K562 (cell line): ENCODE measurements at regions not wholly inside any gene's neighbourhood (a gene's known extent, or its start where the extent isn't known, plus 50 kb on each side); places are given as distances from the start of the nearest gene placed in this dataset.

Experiments used
- ATAC-seq: fragments of 200-7000 bp; cut with Tn5 transposase; 3 replicates; pipeline ENCODE4 v1.9.1; 2020; ENCODE audit warnings: moderate library complexity
- BruUV-seq: library from RNA; stranded (reverse); fragments of 400-500 nt; replicated peaks from 2 replicates; lab custom pipeline; 2021; lab: Mats Ljungman, UMichigan
- CTCF ChIA-PET: fragments of 300-600 bp; formaldehyde crosslinking; extraction: SDS; loops from one replicate; lab custom pipeline; 2021; ENCODE audit warnings: low intra/inter-chr PET ratio; lab: Yijun Ruan, JAX
- POLR2A ChIA-PET: fragments of 300-600, 350-650 bp; sonication (Branson Sonifier 250); formaldehyde crosslinking; extraction: SDS; loops from one replicate; lab custom pipeline; 2021; ENCODE audit warnings: antibody characterized with exemption, inconsistent platforms; lab: Yijun Ruan, JAX
- DNase-seq, 4 experiments: peaks; one replicate each; pipeline versions ENCODE4 v3.0.0 to v3.0.0-alpha.2; 2011 to 2018; ENCODE audit warnings: low spot score in 3 of 4, mixed read lengths in 3 of 4; ENCODE audit errors: extremely low read depth in 1 of 4
- FAIRE-seq: peaks from 2 replicates; lab custom pipeline; 2011; peaks lifted over from hg19 to GRCh38; lab: Jason Lieb, UNC
- H2AFZ ChIP-seq: 2 replicates; pipeline ENCODE4 v1.6.0; 2011; ENCODE audit warnings: low read depth, low read length, control low read depth, inconsistent platforms
- H3K27ac ChIP-seq: fragments of 200-600 bp; 3 replicates; pipeline ENCODE4 v1.8.0; 2011; ENCODE audit warnings: low read depth, mild to moderate bottlenecking, control low read depth, inconsistent platforms, low read length, moderate library complexity, mixed read lengths; ENCODE audit errors: extremely low read depth
- H3K27me3 ChIP-seq, 2 experiments: fragments of 300-600 bp in 1 of 2; 2 replicates in 1 of 2; 3 replicates in 1 of 2; pipeline versions ENCODE4 v1.6.0 to v1.8.0; 2011; ENCODE audit warnings: inconsistent platforms in 2 of 2, low read length in 2 of 2, mild to moderate bottlenecking in 1 of 2, mixed read lengths in 1 of 2, moderate library complexity in 1 of 2; ENCODE audit not compliant: control insufficient read depth in 2 of 2, insufficient read depth in 2 of 2
- H3K36me3 ChIP-seq: fragments of 300-600 bp; 3 replicates; pipeline ENCODE4 v1.8.0; 2011; ENCODE audit warnings: mild to moderate bottlenecking, low read length, inconsistent platforms; ENCODE audit not compliant: control insufficient read depth, insufficient read depth
- H3K4me1 ChIP-seq, 2 experiments: fragments of 200-600 bp in 1 of 2; replicated peaks in 1 of 2; 2 replicates in 1 of 2; 3 replicates in 1 of 2; pipeline versions ENCODE4 v1.5.1 to v1.8.0; 2011; ENCODE audit warnings: inconsistent platforms in 2 of 2, low read length in 2 of 2, mild to moderate bottlenecking in 1 of 2, mixed read lengths in 1 of 2, moderate library complexity in 1 of 2; ENCODE audit not compliant: control insufficient read depth in 2 of 2, insufficient read depth in 2 of 2
- H3K4me2 ChIP-seq: 2 replicates; pipeline ENCODE4 v1.6.1; 2011; ENCODE audit warnings: low read length, control low read depth, inconsistent platforms, mixed read lengths; ENCODE audit not compliant: insufficient read depth
- H3K4me3 ChIP-seq: fragments of 200-600 bp; sonication (generic), shearing (Covaris generic); 2 replicates; pipeline ENCODE4 v1.5.1; 2016; ENCODE audit warnings: control low read depth, inconsistent platforms
- H3K79me2 ChIP-seq: fragments of 200-600 bp; 3 replicates; pipeline ENCODE4 v1.8.0; 2011; ENCODE audit warnings: low read length, inconsistent platforms; ENCODE audit not compliant: control insufficient read depth, insufficient read depth
- H3K9ac ChIP-seq, 2 experiments: 2 replicates each; pipeline versions ENCODE4 v1.6.0 to v1.6.1; 2011; ENCODE audit warnings: low read depth in 2 of 2, low read length in 2 of 2, control low read depth in 1 of 2, inconsistent platforms in 1 of 2, mild to moderate bottlenecking in 1 of 2, mixed read lengths in 1 of 2; ENCODE audit not compliant: insufficient read depth in 1 of 2
- H3K9me1 ChIP-seq: one replicate; pipeline ENCODE4 v1.6.0; 2011; ENCODE audit warnings: inconsistent platforms, mild to moderate bottlenecking, low read length, moderate library complexity; ENCODE audit not compliant: control insufficient read depth, insufficient read depth
- H3K9me3 ChIP-seq: replicated peaks from 2 replicates; pipeline ENCODE4 v1.5.1; 2011; ENCODE audit warnings: low read depth, low read length, inconsistent platforms; ENCODE audit not compliant: control insufficient read depth, insufficient read depth
- H4K20me1 ChIP-seq: replicated peaks from 2 replicates; pipeline ENCODE4 v1.6.1; 2011; ENCODE audit warnings: low read length, inconsistent platforms, mixed read lengths; ENCODE audit not compliant: control insufficient read depth, insufficient read depth
- FOXK2 ChIP-seq, 2 experiments: fragments of 450-650 bp; IDR thresholded peaks in 1 of 2; conservative IDR thresholded peaks in 1 of 2; 2 replicates each; pipeline ENCODE4 v1.6.1; 2016; ENCODE audit warnings: low read depth in 2 of 2, mild to moderate bottlenecking in 1 of 2
- KLF16 ChIP-seq: IDR thresholded peaks from 2 replicates; pipeline ENCODE4 v1.6.1; 2016; ENCODE audit warnings: antibody characterized with exemption
- TRIM24 ChIP-seq, 2 experiments: fragments of 450-650 bp; IDR thresholded peaks; 2 replicates each; pipeline ENCODE4 v1.6.1; 2016
- WGBS: fragments of 100-300 bp; shearing (Covaris generic); methylation state at CpG from one replicate; pipeline ENCODE4 v1.1.6; 2016; ENCODE audit warnings: low coverage, mixed read lengths; ENCODE audit not compliant: insufficient coverage; ENCODE audit errors: missing lambda C conversion rate; 5-methylcytosine and 5-hydroxymethylcytosine counted together
- in situ Hi-C: fragments of 300-500 bp; cut with MboI; formaldehyde crosslinking; loops from 4 replicates; pipeline ENCODE4 v1.15.0; 2018; ENCODE audit warnings: inconsistent platforms, mixed read lengths
- intact Hi-C: fragments of 100-400 bp; cut with micrococcal nuclease; formaldehyde crosslinking; loops from 2 replicates; pipeline ENCODE4 v1.14.2; 2022
- TF ChIP-seq, protein P1 (sequence below), 3 experiments: IDR thresholded peaks in 2 of 3; conservative IDR thresholded peaks in 1 of 3; 2 replicates each; pipeline ENCODE4 v1.5.1; 2011 to 2012; ENCODE audit warnings: low read length in 3 of 3, mild to moderate bottlenecking in 3 of 3, control low read depth in 2 of 3, improper control_type of control experiment in 1 of 3, inconsistent platforms in 1 of 3, low read depth in 1 of 3, mixed read lengths in 1 of 3, moderate library complexity in 1 of 3; ENCODE audit not compliant: insufficient read depth in 2 of 3
- TF ChIP-seq, protein P2 (sequence below): sonication (generic); formaldehyde crosslinking; IDR thresholded peaks from 2 replicates; pipeline ENCODE4 v1.8.1; 2023; ENCODE audit warnings: mild to moderate bottlenecking, missing genetic modification reagents, moderate library complexity

DNA sequence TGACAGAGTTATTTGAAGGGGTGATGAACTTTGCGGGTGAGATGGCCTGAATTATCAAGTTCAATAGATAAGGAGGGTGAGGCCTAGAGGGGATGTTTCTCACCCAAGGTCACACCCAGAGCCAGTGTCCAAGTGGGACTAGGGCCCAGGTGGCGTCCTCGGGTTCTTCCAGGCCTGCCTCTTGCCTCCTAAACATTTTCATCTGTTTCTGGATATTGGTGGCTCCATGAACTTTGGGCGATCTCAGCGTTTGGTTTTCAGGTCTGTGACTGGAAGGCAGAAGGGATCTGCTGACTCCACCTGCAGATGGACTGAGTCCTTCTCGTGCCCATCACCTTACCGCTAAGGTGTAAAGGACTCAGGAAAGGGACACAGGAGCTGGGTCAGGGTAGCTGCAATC is 137.3 kb downstream of the DDX1 start:
- no peak for FAIRE-seq
- no peak overlapping the region for H3K4me3 ChIP-seq
- TF ChIP-seq, protein P1, sequence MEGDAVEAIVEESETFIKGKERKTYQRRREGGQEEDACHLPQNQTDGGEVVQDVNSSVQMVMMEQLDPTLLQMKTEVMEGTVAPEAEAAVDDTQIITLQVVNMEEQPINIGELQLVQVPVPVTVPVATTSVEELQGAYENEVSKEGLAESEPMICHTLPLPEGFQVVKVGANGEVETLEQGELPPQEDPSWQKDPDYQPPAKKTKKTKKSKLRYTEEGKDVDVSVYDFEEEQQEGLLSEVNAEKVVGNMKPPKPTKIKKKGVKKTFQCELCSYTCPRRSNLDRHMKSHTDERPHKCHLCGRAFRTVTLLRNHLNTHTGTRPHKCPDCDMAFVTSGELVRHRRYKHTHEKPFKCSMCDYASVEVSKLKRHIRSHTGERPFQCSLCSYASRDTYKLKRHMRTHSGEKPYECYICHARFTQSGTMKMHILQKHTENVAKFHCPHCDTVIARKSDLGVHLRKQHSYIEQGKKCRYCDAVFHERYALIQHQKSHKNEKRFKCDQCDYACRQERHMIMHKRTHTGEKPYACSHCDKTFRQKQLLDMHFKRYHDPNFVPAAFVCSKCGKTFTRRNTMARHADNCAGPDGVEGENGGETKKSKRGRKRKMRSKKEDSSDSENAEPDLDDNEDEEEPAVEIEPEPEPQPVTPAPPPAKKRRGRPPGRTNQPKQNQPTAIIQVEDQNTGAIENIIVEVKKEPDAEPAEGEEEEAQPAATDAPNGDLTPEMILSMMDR (IDR thresholded peaks at IDR 0.05 in 2 of 3, conservative IDR thresholded peaks at IDR 0.05 in 1 of 3; ENCODE audit: insufficient read depth in 2 of 3, low read depth in 1 of 3, low read length in 3 of 3), result no peak
- no peak for TF ChIP-seq KLF16
- TF ChIP-seq TRIM24 (IDR thresholded peaks at IDR 0.05), result no peak
- no peak for TF ChIP-seq FOXK2 (conservative IDR thresholded peaks at IDR 0.05 in 1 of 2, IDR thresholded peaks at IDR 0.05 in 1 of 2; ENCODE audit: low read depth in 2 of 2)
- TF ChIP-seq, protein P2, sequence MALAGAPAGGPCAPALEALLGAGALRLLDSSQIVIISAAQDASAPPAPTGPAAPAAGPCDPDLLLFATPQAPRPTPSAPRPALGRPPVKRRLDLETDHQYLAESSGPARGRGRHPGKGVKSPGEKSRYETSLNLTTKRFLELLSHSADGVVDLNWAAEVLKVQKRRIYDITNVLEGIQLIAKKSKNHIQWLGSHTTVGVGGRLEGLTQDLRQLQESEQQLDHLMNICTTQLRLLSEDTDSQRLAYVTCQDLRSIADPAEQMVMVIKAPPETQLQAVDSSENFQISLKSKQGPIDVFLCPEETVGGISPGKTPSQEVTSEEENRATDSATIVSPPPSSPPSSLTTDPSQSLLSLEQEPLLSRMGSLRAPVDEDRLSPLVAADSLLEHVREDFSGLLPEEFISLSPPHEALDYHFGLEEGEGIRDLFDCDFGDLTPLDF (CRISPR knock-in tag), result no peak
- intact Hi-C loops, result no loop called here
- peaks cover 4 to 7% of the 10 kb centered on the region in 2 experiments; a peak in 4 of 5 replicates for H3K4me1 ChIP-seq
- 5% methylated on average over 7 of the region's 7 CpGs for WGBS
- BruUV-seq, result no TSS peak
- H3K27me3 ChIP-seq, result peaks cover 11 to 61% of the 10 kb centered on the region in 2 experiments
- no peak for DNase-seq
- in situ Hi-C loops, result no loop called here
- H3K79me2 ChIP-seq, result no peaks in the 10 kb centered on the region
- ChIA-PET POLR2A (no interaction called here), CTCF (no interaction called here)
- H4K20me1 ChIP-seq, result peaks cover 14% of the 10 kb centered on the region
- no peak overlapping the region for H2AFZ ChIP-seq
- H3K9me3 ChIP-seq, result no peaks in the 10 kb centered on the region
- no peak for ATAC-seq
- no peaks in the 10 kb centered on the region for H3K9me1 ChIP-seq
- no peak overlapping the region for H3K9ac ChIP-seq
- H3K36me3 ChIP-seq, result no peaks in the 10 kb centered on the region
- no peak overlapping the region for H3K4me2 ChIP-seq
- H3K27ac ChIP-seq, result no peak overlapping the region
